Stimulated activated naive CD4-positive, alpha-beta T cell treated with Interleukin-2 at 50 U/mL for 16 hours (primary cell): ENCODE measurements at regions not wholly inside any gene's neighbourhood (a gene's known extent, or its start where the extent isn't known, plus 50 kb on each side); places are given as distances from the start of the nearest gene placed in this dataset.

Source experiments
- DNase-seq: peaks from one replicate; lab custom pipeline; 2025; lab: John Stamatoyannopoulos, UW

- DNase-seq = no peak
Observed at GRCh38 chr10:9636216-9636615, 1381.5 kb upstream of the CELF2 start.

GRCh38 chr10:9643782-9644181, 1373.9 kb upstream of the CELF2 start:
- no peak for DNase-seq

- DNase-seq = no peak
Observed at GRCh38 chr10:9645404-9645803, 1372.3 kb upstream of the CELF2 start.

- no peak for DNase-seq
Observed at GRCh38 chr10:9645928-9646600, 1371.6 kb upstream of the CELF2 start.

GRCh38 chr10:9654261-9654660, 1363.4 kb upstream of the CELF2 start:
- DNase-seq = no peak

GRCh38 chr10:9656386-9656785, 1361.3 kb upstream of the CELF2 start:
- no peak for DNase-seq

GRCh38 chr10:9656996-9657395, 1360.7 kb upstream of the CELF2 start:
- DNase-seq = no peak

- no peak for DNase-seq
Observed at GRCh38 chr10:9657530-9657929, 1360.1 kb upstream of the CELF2 start.

GRCh38 chr10:9668411-9668810, 1349.3 kb upstream of the CELF2 start:
- DNase-seq = no peak

GRCh38 chr10:9670911-9671310, 1346.8 kb upstream of the CELF2 start:
- DNase-seq = no peak

- no peak for DNase-seq
Observed at GRCh38 chr10:9681655-9682054, 1336.0 kb upstream of the CELF2 start.

GRCh38 chr10:9682802-9683201, 1334.9 kb upstream of the CELF2 start:
- DNase-seq = no peak

GRCh38 chr10:9684186-9684585, 1333.5 kb upstream of the CELF2 start:
- no peak for DNase-seq

GRCh38 chr10:9685596-9685995, 1332.1 kb upstream of the CELF2 start:
- DNase-seq = no peak

GRCh38 chr10:9688711-9689110, 1329.0 kb upstream of the CELF2 start:
- DNase-seq = no peak

GRCh38 chr10:9707216-9707615, 1310.5 kb upstream of the CELF2 start:
- DNase-seq = no peak

- no peak for DNase-seq
Observed at GRCh38 chr10:9709849-9710248, 1307.8 kb upstream of the CELF2 start.

- no peak for DNase-seq
Observed at GRCh38 chr10:9712393-9712792, 1305.3 kb upstream of the CELF2 start.

GRCh38 chr10:9719246-9719645, 1298.4 kb upstream of the CELF2 start:
- no peak for DNase-seq

GRCh38 chr10:9733766-9734165, 1283.9 kb upstream of the CELF2 start:
- no peak for DNase-seq

GRCh38 chr10:9734218-9734617, 1283.5 kb upstream of the CELF2 start:
- DNase-seq = no peak

- DNase-seq = no peak
Observed at GRCh38 chr10:9735731-9736130, 1281.9 kb upstream of the CELF2 start.

- DNase-seq = no peak
Observed at GRCh38 chr10:9743639-9744038, 1274.0 kb upstream of the CELF2 start.

GRCh38 chr10:9745158-9745557, 1272.5 kb upstream of the CELF2 start:
- DNase-seq = no peak

GRCh38 chr10:9757176-9757575, 1260.5 kb upstream of the CELF2 start:
- no peak for DNase-seq
